HG02885 (cell line): ENCODE measurements at regions not wholly inside any gene's neighbourhood (a gene's known extent, or its start where the extent isn't known, plus 50 kb on each side); places are given as distances from the start of the nearest gene placed in this dataset.

Experiments used
- ATAC-seq: cut with Tn5 transposase; IDR thresholded peaks from one replicate; pipeline ENCODE4 v1.9.1; 2021; ENCODE audit warnings: mild to moderate bottlenecking; ENCODE audit not compliant: unreplicated experiment, poor library complexity

DNA sequence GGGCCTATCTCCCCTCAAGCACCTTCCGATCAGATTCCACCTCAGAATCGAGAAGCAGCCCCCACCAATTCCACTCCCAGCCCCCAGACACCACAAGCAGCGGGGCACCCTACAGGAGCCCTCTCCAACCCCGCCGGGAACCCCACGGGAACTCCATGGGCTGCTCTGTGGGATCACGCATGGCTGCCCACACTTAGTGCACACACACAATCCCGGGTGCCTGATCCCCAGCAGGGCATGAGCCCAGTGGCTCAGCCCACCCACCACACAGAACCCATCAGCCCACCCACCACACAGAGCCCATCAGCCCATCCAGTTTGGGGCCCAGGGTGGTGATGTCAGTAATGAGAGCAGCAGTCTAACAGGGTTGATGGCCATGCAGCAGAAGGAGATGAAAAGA, 141.6 kb upstream of the LINGO1 start:
- ATAC-seq, result no peak

DNA sequence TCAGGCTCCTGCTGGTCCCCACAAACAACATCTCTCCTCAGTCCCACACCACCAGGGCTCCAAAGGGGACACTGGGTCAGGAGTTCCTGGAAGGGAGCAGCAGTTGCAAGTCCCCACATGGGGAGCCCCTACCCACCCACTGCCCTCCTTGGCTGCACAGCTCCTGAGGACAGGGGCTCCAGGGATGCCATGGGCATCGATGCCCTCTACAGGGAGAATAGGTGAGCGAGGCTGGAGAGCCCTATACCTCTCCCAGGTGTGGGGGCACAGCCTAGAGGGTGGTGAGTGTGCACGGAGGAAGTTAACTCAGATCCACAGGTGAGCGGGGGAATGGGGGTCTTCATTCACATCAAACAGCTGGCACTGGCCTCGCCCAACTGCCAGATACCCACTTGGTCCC, 141.2 kb upstream of the LINGO1 start:
- ATAC-seq, result no peak

DNA sequence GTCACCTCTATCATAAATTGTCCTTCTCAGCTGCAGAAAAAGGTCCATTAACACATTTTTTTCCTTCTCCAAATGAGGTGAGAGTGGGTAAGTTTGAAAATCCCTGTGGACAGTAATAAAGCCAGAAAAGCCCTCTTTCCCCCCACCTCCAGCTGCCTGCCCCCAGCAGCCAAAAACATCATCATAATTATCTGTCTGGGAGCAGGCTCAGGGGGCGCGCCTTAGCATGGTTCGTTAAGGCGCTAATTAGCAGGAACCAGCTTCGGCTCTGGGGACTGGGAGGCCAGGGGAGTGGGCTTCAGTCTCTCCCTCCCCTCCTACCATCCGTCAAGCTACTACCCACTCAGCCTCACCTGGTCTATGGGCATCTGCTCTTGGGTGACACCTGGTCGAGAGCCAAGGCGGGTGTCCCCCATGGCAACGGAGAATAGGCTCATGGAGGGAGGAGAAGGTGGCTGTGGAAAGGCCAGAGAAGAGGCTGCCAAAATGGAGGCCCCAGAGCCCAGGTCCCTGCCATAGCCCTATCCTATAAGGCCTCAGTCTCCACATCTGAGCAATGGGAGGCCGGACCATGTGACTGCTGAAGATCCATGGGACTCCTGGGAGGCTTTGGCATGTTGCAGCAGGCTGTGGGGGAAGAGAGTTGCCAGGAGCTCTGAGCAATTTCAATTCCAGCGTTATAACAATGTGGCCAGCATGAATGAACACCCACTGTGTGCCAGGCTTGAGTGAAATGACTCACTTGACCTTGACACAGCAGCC, 140.1 kb upstream of the LINGO1 start:
- ATAC-seq, result no peak

DNA sequence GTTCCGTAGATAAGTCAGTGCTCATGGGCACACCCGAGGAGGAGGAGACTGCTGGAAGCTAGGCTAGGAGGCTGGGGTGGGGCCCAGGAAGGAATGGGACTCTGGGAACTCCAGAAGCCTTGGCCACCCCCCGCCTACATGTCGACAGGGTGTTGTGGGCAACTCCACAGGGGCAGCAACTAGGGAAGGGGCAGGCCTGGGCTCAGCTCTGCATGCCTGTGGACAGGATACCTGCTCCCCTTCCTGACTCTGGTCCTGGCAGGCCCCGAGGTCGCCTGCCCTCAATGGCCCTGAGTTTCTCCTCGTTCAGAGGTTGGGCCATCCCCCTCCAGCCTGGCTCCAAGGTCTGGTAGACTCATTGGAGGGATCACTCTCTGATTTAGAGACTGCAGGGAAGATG, 138.9 kb upstream of the LINGO1 start:
- no peak for ATAC-seq

DNA sequence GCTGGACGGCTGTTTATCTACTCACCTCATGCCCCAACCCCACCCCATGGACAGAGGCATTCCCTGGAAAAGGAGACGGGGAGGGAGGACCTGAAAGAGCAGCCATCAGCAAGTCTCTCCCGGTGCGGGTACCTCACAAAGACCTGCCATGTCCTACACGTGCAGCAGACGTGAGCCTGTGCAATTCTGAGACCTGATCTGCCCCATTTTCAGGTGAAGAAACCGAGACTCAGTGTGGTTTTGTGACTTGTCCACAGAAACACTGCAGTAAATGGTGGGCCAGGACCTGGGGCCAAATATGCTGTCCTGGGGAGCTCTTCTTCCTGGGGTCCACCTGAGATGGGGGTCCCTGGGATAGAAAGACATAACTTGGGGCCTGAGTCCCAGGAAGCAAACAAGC, 137.0 kb upstream of the LINGO1 start:
- no peak for ATAC-seq

DNA sequence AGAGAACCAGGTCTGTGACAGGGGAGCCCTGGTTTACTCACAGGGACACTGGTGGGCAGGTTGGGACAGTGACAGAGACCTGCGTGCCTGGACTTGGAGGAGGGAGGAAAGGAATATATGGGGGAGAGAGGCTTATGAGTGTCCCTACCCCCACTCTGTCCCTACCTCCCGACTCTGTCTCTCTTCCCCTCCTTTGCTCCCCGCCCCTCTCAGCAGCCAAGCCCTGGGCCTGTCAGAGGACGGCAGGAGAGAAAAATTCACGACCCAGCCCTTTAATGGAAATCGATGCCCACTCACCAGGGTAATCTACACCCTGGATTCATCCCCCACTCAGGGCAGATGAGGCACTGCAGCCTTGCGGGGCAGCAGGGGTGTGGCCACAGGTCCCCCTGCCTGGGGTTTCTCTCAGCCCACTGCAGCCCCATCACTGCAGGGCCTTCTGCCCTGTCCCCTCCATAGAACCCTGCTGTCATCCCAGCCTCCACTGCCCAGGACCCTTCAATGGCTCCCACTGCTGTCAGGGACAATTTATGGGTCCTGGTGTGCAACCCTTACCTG, 135.9 kb upstream of the LINGO1 start:
- no peak for ATAC-seq

DNA sequence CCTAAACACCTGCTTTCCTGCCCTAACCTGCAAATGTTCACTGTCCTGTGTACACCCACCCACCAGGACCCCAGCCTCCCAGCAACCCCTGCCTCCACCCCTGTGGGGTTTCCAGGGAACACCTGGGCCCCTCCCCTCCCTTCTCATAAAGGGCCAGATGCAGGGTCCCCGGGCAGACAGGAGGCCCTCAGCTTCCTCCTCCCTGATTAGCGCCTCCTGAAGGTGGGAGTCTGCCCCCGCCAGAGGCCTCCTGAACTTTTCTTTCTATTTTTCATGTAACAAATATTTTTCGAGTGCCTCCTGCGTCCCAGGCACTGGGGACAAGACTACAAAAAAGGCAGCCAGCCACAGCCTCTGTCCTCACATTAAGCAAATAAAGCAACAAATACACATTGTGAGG, 135.4 kb upstream of the LINGO1 start:
- no peak for ATAC-seq

DNA sequence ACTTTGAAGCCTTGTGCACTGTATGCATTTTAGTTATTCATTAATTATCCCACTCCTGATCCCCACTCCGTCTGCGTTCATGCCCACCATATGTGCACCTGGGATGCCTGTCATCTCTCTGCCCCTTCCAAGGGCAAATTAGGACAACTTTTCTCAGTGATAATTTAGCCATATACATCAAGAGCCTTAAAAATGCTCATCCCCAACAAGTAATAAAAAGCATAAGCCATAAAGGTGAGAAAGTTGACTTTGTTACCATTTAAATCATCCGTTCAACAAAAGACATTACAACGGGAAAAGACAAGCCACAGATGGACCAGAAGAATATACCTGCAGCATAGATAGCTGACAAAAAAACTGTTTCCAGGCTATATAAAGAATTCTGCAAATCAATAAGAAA, 131.4 kb upstream of the LINGO1 start:
- ATAC-seq, result no peak

DNA sequence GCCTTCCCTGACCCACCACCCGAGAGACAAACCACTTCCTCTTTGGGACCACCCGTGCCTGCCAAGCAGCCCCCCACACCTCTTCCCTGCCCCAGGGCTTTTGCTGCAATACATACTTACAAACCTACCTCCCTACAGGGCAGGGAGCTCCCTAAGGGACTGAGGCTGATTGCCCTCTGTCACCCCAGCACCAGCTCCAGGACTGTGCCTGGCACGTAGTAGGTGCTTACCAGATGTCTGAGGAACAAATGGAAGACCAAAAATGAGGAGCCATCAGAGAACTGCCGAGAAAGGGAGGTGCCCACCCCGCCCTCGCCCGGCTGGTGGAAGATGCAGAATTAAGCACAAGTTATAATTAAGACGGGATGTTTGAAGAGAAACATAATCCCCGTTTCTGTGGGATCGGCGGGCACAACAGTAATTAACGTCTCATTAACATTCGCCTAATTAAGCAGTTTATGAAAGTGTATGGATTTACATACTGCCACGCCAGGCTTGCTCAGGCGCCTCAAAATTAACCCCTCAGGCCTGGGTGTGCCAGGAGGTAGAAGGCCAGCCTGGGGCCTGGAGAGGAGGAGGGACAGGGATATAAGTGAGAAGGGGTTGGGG, 130.1 kb upstream of the LINGO1 start:
- no peak for ATAC-seq

DNA sequence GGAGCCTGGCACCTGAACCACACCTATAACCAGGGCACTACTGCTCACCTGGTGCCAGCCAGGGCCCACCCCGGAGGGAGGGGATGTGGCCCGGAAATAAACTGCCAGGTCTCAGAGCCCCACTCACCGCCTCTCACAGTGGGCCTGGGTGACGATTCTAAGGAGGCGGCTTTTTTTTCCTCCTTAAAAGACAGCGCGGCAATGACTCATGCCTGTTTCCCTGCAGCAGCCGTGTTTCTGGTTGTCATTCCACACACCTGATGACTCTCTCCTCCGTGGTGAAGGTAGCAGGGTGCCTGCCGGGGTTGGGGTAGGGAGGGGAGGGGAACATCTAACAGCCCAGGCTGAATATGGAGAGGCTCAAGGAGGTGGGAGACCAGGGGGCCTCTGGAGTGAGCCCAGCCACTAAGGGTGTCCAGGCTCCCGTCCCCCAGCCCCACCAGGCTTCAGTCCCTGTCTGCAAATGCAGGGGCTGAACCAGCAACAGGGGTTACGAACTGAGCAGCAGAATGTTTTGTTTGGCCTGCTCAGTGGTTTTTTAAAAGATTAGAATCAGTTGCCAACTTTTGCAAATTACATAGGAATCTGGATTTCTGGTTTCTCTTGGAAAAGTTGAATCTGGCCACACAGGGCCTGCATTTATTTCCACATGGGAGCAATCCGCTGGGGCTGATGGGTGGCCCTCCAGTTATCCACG, 127.3 kb upstream of the LINGO1 start:
- ATAC-seq, result no peak

DNA sequence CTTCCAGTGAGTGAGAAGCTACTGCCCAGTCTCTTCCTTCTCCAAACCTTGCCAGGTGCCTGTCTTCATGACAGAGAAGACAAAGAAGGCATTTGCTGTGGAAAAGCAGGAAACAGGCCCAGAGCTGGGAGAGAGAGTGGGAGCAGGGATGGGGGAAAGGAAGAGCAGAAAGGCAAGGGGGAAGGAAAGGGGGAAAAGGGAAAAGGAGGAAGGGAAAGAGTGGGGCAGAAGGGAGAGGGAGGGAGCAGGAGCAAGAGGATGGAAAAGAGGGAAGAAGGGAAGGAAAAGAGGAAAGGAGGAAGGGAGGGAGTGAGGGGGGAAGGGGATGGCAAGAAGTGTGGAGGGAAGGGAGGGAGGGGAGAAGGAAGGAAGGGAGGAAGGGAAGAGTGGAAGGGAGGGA, 121.2 kb upstream of the LINGO1 start:
- ATAC-seq, result no peak

DNA sequence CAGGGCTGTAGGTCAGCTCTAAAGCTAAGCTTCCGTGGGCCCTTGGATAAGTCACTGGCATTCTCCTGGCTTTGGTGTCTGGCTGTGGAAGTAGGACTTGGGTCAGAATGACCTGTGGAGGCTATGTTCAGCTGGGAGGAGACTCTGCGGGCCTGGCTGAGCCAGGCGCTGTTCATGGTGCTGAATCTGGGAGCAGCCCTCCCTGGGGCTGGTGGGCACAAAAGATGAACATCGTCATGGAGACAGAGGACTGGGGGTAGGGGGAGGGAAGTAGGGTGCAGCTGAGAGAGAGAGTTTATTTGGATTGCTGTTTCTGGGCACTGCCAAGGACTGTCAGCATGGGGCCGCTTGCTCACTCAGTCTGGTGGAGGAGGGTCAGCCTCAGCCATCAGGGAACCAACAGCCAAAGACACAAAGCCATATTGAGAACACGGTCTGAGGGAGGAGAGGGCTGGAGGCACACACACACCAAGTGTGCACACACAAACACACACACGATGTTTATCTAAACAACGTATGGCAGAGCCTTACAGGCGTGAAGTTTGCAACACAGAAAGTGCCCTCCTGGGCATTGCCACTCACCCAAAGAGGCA, 120.7 kb upstream of the LINGO1 start:
- ATAC-seq, result no peak

DNA sequence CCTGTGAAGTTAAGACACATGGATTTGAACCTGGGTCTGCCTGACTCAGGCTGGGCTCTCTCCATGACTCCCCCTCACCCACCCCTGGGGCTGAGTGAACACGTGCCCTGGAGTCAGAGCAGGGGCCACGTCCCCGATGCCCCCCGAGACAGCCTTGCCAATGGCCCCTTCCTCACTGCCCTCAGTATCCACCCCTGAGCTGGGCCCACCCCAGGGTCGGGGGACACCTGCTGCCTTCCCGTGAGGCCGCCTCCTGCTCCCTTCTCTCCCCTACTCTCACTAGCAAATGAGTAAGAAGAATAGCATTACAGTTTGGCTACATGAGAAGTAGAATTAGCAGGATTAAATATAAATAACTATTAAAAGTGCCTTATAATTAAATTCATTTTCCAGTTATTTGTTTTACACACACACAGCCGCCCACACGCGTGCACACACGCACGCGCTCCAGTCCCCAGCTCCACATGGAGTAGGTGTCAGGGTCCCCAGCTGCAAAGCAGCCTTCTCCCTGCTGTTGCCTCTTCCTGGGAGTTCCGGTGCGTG, 117.4 kb upstream of the LINGO1 start:
- ATAC-seq, result no peak

DNA sequence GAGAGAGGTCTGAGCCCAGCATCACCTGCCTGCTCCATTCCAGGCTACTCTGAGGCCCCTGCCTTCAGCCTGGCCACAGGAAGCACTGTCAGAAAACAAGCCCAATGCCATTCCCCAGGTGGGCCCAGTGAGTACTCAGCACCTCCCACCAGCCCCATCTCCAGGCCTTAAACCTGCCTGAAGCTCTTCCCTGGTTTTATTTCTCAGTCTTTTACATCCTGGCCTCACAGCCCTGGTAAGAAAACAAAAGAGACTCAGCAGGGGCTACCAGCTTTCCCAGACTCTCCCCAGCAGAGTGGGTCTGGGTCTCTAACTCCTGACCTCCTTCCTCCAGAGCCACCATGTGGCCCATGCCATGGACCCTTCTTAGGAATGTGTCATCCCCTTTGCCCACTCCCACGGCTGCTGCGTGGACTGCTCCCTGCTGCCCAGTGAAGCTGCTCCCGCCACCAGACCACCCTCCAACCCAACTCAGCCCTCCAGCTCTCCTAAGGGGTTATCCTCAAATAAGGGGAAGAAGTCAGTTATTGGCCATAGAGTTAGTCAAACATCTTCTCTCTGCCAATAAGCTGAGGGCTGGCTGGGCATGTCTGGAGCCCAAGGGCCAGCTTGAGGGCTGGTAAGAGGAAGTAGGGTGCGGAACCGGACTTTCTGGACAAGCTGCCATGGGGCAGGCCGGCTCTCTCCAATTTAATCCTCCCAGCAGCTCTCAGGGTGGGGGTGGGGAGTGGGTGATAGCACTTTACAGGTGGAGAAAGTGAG, 116.7 kb upstream of the LINGO1 start:
- no peak for ATAC-seq

DNA sequence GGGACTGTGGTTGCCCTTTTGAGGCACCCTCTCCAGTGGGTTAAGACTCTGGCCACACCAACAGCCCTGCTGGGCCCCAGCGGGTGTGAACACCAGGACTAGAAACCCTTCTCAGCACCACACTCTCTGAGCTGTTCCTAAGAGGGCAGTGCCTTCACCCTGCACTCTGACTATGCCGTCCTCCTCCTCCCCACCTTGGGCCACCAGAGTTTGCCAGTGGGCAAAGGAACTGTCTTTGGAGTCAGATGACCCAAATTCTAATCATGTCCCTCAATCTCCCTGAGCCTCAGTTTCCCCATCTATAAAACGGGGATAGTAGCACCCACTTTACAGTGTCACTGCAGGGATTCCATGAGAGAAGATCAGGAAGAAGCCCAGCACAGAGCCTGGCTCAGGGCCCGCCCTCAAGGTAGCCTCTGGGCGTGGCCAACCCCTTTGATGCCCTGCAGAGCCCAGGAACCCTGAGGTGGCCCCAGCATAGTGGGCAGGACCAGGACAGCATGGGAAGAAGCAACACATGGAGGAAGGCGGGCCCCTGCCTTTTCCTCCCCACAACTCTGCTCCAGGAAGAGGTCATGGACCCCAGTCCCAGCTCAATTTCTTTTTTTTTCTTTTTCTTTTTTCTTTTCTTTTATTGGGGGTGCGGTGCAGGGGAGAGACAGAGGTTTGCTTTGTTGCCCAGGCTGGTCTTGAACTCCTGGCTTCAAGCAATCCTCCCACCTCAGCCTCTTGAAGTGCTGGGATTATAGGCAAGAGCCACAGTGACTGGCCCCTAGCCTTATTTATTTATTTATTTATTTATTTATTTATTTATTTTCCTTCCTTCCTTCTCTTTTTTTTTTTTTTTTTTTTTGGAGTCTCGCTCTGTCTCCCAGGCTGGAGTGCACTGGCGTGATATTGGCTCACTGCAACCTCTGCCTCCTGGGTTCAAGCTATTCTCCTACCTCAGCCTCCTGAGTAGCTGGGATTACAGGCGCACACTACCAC, 115.7 kb upstream of the LINGO1 start:
- no peak for ATAC-seq

DNA sequence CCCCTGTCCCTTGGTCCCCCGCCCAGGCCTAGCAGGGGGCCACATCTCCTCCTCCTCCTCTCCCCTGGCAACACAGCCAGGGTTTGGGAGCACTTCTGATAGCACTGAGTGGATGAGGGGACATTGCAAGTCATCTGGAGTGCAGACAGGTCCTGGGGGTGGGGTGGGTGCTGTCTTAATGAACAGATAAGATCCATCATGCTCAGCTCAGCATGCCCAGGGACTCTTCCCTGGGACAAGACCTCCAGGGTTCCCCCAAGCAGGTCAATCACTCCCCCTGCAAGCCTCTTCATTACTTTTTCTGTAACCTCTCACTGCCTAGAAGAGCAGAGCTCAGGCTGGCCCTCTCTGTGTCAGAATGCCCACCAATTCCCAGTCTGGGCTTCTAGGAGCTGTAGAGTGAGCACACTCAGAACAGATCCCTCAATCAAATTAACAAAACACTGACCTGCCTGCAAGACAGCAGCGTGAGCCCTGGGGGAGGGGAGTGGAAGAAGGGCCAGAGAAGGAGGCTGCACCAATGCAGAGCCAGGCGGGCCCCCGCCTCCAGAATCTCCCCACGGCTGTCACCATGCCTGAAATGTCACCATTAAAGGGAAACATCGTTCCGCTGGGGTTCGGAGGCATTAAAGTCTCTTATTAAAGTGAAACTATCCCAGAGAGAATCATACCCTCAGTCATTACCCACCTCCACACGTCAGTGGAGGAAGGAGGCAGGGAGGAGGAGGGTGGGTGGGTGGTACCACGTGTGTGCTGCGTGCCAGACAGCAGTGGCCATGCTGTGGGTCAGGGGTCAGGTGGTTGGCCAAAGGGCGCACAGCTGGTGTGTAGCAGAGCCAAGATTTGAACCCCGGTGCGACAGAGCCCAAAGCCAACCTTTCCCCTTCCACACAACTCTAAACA, 114.7 kb upstream of the LINGO1 start:
- ATAC-seq, result no peak

DNA sequence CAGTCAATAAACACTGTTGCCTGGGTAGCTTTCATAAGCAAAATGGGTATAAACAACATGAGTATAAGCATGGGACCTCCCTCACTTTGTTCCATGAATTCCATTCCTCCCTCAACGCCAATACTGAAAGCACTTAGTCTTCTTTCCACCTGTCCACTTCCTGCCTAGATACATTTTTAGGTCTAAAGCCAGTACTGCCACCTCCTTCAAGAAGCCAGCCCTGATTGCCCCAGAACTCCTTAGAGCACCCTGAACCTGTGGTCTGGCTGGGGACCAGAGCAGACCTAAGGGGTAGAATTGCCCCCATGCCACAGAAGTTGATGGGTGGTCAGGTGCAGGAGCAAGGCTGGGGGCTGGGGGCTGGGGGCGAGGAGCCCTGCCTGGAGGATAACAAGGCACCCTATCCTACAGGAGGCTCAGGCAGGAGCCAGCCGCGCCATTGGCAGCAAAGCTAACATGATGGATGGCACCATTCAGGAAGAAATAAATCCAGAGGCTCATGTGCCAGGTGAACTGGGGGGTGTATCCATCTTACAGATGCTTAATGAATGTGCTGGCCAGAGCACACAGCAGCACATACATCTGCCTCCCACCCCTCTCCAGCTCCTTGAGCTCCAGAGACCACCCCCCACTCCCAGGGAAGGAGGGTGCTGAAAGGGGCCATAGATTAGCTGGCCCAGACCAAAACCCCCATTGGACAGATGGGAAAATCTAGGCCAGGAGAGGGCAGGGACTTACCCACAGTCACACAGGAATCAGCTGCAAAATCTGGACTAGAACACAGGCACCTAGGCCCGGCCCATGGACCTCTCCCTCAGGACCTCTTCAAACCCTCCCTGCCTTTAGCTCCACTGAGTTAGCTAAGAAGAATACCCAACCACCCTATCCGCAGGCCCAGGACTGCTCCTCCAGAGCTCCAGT, 113.8 kb upstream of the LINGO1 start:
- ATAC-seq, result no peak
